ENCODE measurements at regions not wholly inside any gene's neighbourhood (a gene's known extent, or its start where the extent isn't known, plus 50 kb on each side); places are given as distances from the start of the nearest gene placed in this dataset.

- Histone ChIP-seq H3K27ac (no peak overlapping the region), H3K9me3 (no peaks in the 10 kb centered on the region), H3K36me3 (no peaks in the 10 kb centered on the region), H3K27me3 (no peaks in the 10 kb centered on the region), H3K4me1 (no peaks in the 10 kb centered on the region), H3K4me3 (no peak overlapping the region)
- DNase-seq, result no peak
- intact Hi-C loops (cut with DNase I), result no loop called here
- TF ChIP-seq CTCF (IDR thresholded peaks at IDR 0.05) (no peak), POLR2A (IDR thresholded peaks at IDR 0.05) (no peak)
Observed at GRCh38 chr14:37787879-37788494, 192.6 kb downstream of the TTC6 start.

GRCh38 chr14:37791384-37792036 lies 196.1 kb downstream of the TTC6 start:
- no peaks in the 10 kb centered on the region for H3K4me1 ChIP-seq
- no peaks in the 10 kb centered on the region for H3K9me3 ChIP-seq
- H3K36me3 ChIP-seq, result no peaks in the 10 kb centered on the region
- intact Hi-C loops (cut with DNase I), result no loop called here
- no peak overlapping the region for H3K27ac ChIP-seq
- TF ChIP-seq CTCF (IDR thresholded peaks at IDR 0.05), result no peak
- no peak for TF ChIP-seq POLR2A (IDR thresholded peaks at IDR 0.05)
- H3K4me3 ChIP-seq, result no peak overlapping the region
- WGBS, 2 donors, result 58 to 73% methylated on average over 3 of the region's 3 CpGs
- H3K27me3 ChIP-seq, result no peaks in the 10 kb centered on the region
- no peak for DNase-seq

GRCh38 chr14:37792124-37792523 lies 196.7 kb downstream of the TTC6 start:
- Histone ChIP-seq H3K27ac (no peak overlapping the region), H3K4me1 (no peaks in the 10 kb centered on the region), H3K36me3 (no peaks in the 10 kb centered on the region), H3K9me3 (no peaks in the 10 kb centered on the region), H3K4me3 (no peak overlapping the region), H3K27me3 (no peaks in the 10 kb centered on the region)
- no peak for TF ChIP-seq POLR2A (IDR thresholded peaks at IDR 0.05)
- no peak for TF ChIP-seq CTCF (IDR thresholded peaks at IDR 0.05)
- DNase-seq, result no peak
- intact Hi-C loops (cut with DNase I), result no loop called here
- WGBS, 2 donors, result 68 to 74% methylated on average over 4 of the region's 4 CpGs

GRCh38 chr14:37796703-37797416 lies 201.4 kb downstream of the TTC6 start:
- no peak overlapping the region for H3K4me3 ChIP-seq
- no peaks in the 10 kb centered on the region for H3K4me1 ChIP-seq
- no peak for DNase-seq
- TF ChIP-seq CTCF (IDR thresholded peaks at IDR 0.05), result no peak
- TF ChIP-seq POLR2A (IDR thresholded peaks at IDR 0.05), result no peak
- no peaks in the 10 kb centered on the region for H3K36me3 ChIP-seq
- intact Hi-C loops (cut with DNase I), result no loop called here
- no peaks in the 10 kb centered on the region for H3K27me3 ChIP-seq
- H3K27ac ChIP-seq, result no peak overlapping the region
- H3K9me3 ChIP-seq, result no peaks in the 10 kb centered on the region
- WGBS, 2 donors, result 85 to 92% methylated on average over 4 of the region's 4 CpGs

- TF ChIP-seq CTCF (IDR thresholded peaks at IDR 0.05) (no peak), POLR2A (IDR thresholded peaks at IDR 0.05) (no peak)
- DNase-seq, result no peak
- H3K9me3 ChIP-seq, result no peaks in the 10 kb centered on the region
- H3K27ac ChIP-seq, result no peak overlapping the region
- no peaks in the 10 kb centered on the region for H3K4me1 ChIP-seq
- H3K4me3 ChIP-seq, result no peak overlapping the region
- H3K27me3 ChIP-seq, result no peaks in the 10 kb centered on the region
- intact Hi-C loops (cut with DNase I), result no loop called here
- 4 to 88% methylated on average over 1 of the region's 1 CpG for WGBS, 2 donors
- no peaks in the 10 kb centered on the region for H3K36me3 ChIP-seq
Observed at GRCh38 chr14:37797675-37798074, 202.2 kb downstream of the TTC6 start.
